Erythroblast (primary cell): ENCODE measurements at regions not wholly inside any gene's neighbourhood (a gene's known extent, or its start where the extent isn't known, plus 50 kb on each side); places are given as distances from the start of the nearest gene placed in this dataset.

ENCODE experiments used
- GATA1 ChIP-seq: IDR thresholded peaks from 2 replicates; pipeline ENCODE4 v1.6.1; 2011; ENCODE audit warnings: low read depth, mild to moderate bottlenecking, control low read depth, low read length, moderate library complexity
- POLR2A ChIP-seq: IDR thresholded peaks from 2 replicates; pipeline ENCODE4 v1.6.1; 2011; ENCODE audit warnings: mild to moderate bottlenecking, low read length

- TF ChIP-seq POLR2A (no peak), GATA1 (no peak)
These were observed 70.0 kb upstream of the NFIA start for GRCh38 chr1:61012341-61012761.
